ENCODE measurements at regions not wholly inside any gene's neighbourhood (a gene's known extent, or its start where the extent isn't known, plus 50 kb on each side); places are given as distances from the start of the nearest gene placed in this dataset.

GRCh38 chr4:188485906-188486305 lies 346.7 kb downstream of the TRIML1 start:
- H3K27ac ChIP-seq (ENCODE audit: low read depth, low read length): no peak overlapping the region
- H3K36me3 ChIP-seq (ENCODE audit: insufficient read depth, low read length): no peaks in the 10 kb centered on the region
- no peaks in the 10 kb centered on the region for H3K4me1 ChIP-seq (ENCODE audit: insufficient read depth, low read length)
- H3K9ac ChIP-seq (ENCODE audit: low read length): no peak overlapping the region
- H3K27me3 ChIP-seq (ENCODE audit: control insufficient read depth in 1 of 2, insufficient read depth in 2 of 2, low read length in 2 of 2): no peaks in the 10 kb centered on the region
- no peak overlapping the region for H3K4me3 ChIP-seq (ENCODE audit: low read depth in 1 of 2, low read length in 2 of 2)
- no peaks in the 10 kb centered on the region for H3K9me3 ChIP-seq (ENCODE audit: low read length)

- no peaks in the 10 kb centered on the region for H3K36me3 ChIP-seq (ENCODE audit: insufficient read depth, low read length)
- H3K9me3 ChIP-seq (ENCODE audit: low read length): no peaks in the 10 kb centered on the region
- no peak overlapping the region for H3K27ac ChIP-seq (ENCODE audit: low read depth, low read length)
- H3K4me3 ChIP-seq (ENCODE audit: low read depth in 1 of 2, low read length in 2 of 2): no peak overlapping the region
- no peaks in the 10 kb centered on the region for H3K27me3 ChIP-seq (ENCODE audit: control insufficient read depth in 1 of 2, insufficient read depth in 2 of 2, low read length in 2 of 2)
- H3K9ac ChIP-seq (ENCODE audit: low read length): no peak overlapping the region
- H3K4me1 ChIP-seq (ENCODE audit: insufficient read depth, low read length): no peaks in the 10 kb centered on the region
Measured at GRCh38 chr4:188492886-188493285, 353.6 kb downstream of the TRIML1 start.

- H3K36me3 ChIP-seq (ENCODE audit: insufficient read depth, low read length): no peaks in the 10 kb centered on the region
Measured at GRCh38 chr4:188495169-188495568, 355.9 kb downstream of the TRIML1 start.

GRCh38 chr4:188511431-188511830 lies 372.2 kb downstream of the TRIML1 start:
- Histone ChIP-seq H3K27ac (ENCODE audit: low read depth, low read length) (no peak overlapping the region), H3K4me3 (ENCODE audit: low read depth in 1 of 2, low read length in 2 of 2) (no peak overlapping the region), H3K36me3 (ENCODE audit: insufficient read depth, low read length) (no peaks in the 10 kb centered on the region), H3K9ac (ENCODE audit: low read length) (no peak overlapping the region), H3K9me3 (ENCODE audit: low read length) (no peaks in the 10 kb centered on the region), H3K27me3 (ENCODE audit: control insufficient read depth in 1 of 2, insufficient read depth in 2 of 2, low read length in 2 of 2) (no peaks in the 10 kb centered on the region), H3K4me1 (ENCODE audit: insufficient read depth, low read length) (no peaks in the 10 kb centered on the region)

More at GRCh38 chr4:188495169-188495568, 355.9 kb downstream of the TRIML1 start:
- Histone ChIP-seq H3K4me1 (ENCODE audit: insufficient read depth, low read length) (no peaks in the 10 kb centered on the region), H3K27me3 (ENCODE audit: control insufficient read depth in 1 of 2, insufficient read depth in 2 of 2, low read length in 2 of 2) (no peaks in the 10 kb centered on the region), H3K4me3 (ENCODE audit: low read depth in 1 of 2, low read length in 2 of 2) (no peak overlapping the region), H3K9me3 (ENCODE audit: low read length) (no peaks in the 10 kb centered on the region), H3K9ac (ENCODE audit: low read length) (no peak overlapping the region), H3K27ac (ENCODE audit: low read depth, low read length) (no peak overlapping the region)

- H3K4me1 ChIP-seq (ENCODE audit: insufficient read depth, low read length): no peaks in the 10 kb centered on the region
- no peak overlapping the region for H3K27ac ChIP-seq (ENCODE audit: low read depth, low read length)
- H3K36me3 ChIP-seq (ENCODE audit: insufficient read depth, low read length): no peaks in the 10 kb centered on the region
- H3K27me3 ChIP-seq (ENCODE audit: control insufficient read depth in 1 of 2, insufficient read depth in 2 of 2, low read length in 2 of 2): no peaks in the 10 kb centered on the region
- H3K9me3 ChIP-seq (ENCODE audit: low read length): no peaks in the 10 kb centered on the region
- no peak overlapping the region for H3K4me3 ChIP-seq (ENCODE audit: low read depth in 1 of 2, low read length in 2 of 2)
- no peak overlapping the region for H3K9ac ChIP-seq (ENCODE audit: low read length)
Measured at GRCh38 chr4:188532751-188533150, 393.5 kb downstream of the TRIML1 start.

- no peaks in the 10 kb centered on the region for H3K27me3 ChIP-seq (ENCODE audit: control insufficient read depth in 1 of 2, insufficient read depth in 2 of 2, low read length in 2 of 2)
- H3K27ac ChIP-seq (ENCODE audit: low read depth, low read length): no peak overlapping the region
- no peak overlapping the region for H3K9ac ChIP-seq (ENCODE audit: low read length)
- no peaks in the 10 kb centered on the region for H3K36me3 ChIP-seq (ENCODE audit: insufficient read depth, low read length)
- H3K9me3 ChIP-seq (ENCODE audit: low read length): no peaks in the 10 kb centered on the region
- H3K4me1 ChIP-seq (ENCODE audit: insufficient read depth, low read length): no peaks in the 10 kb centered on the region
- no peak overlapping the region for H3K4me3 ChIP-seq (ENCODE audit: low read depth in 1 of 2, low read length in 2 of 2)
Measured at GRCh38 chr4:188534297-188534696, 395.1 kb downstream of the TRIML1 start.

GRCh38 chr4:188534917-188535316 lies 395.7 kb downstream of the TRIML1 start:
- Histone ChIP-seq H3K36me3 (ENCODE audit: insufficient read depth, low read length) (no peaks in the 10 kb centered on the region), H3K27ac (ENCODE audit: low read depth, low read length) (no peak overlapping the region), H3K9me3 (ENCODE audit: low read length) (no peaks in the 10 kb centered on the region), H3K4me3 (ENCODE audit: low read depth in 1 of 2, low read length in 2 of 2) (no peak overlapping the region), H3K4me1 (ENCODE audit: insufficient read depth, low read length) (no peaks in the 10 kb centered on the region), H3K9ac (ENCODE audit: low read length) (no peak overlapping the region), H3K27me3 (ENCODE audit: control insufficient read depth in 1 of 2, insufficient read depth in 2 of 2, low read length in 2 of 2) (no peaks in the 10 kb centered on the region)

GRCh38 chr4:188536826-188537225 lies 397.6 kb downstream of the TRIML1 start:
- no peak overlapping the region for H3K27ac ChIP-seq (ENCODE audit: low read depth, low read length)
- no peaks in the 10 kb centered on the region for H3K27me3 ChIP-seq (ENCODE audit: control insufficient read depth in 1 of 2, insufficient read depth in 2 of 2, low read length in 2 of 2)
- no peaks in the 10 kb centered on the region for H3K36me3 ChIP-seq (ENCODE audit: insufficient read depth, low read length)
- no peaks in the 10 kb centered on the region for H3K4me1 ChIP-seq (ENCODE audit: insufficient read depth, low read length)
- no peak overlapping the region for H3K9ac ChIP-seq (ENCODE audit: low read length)
- no peaks in the 10 kb centered on the region for H3K9me3 ChIP-seq (ENCODE audit: low read length)
- H3K4me3 ChIP-seq (ENCODE audit: low read depth in 1 of 2, low read length in 2 of 2): no peak overlapping the region

GRCh38 chr4:188550296-188550695 lies 411.1 kb downstream of the TRIML1 start:
- no peak overlapping the region for H3K9ac ChIP-seq (ENCODE audit: low read length)
- H3K9me3 ChIP-seq (ENCODE audit: low read length): no peaks in the 10 kb centered on the region
- no peaks in the 10 kb centered on the region for H3K4me1 ChIP-seq (ENCODE audit: insufficient read depth, low read length)
- H3K27me3 ChIP-seq (ENCODE audit: control insufficient read depth in 1 of 2, insufficient read depth in 2 of 2, low read length in 2 of 2): no peaks in the 10 kb centered on the region
- no peak overlapping the region for H3K27ac ChIP-seq (ENCODE audit: low read depth, low read length)
- H3K36me3 ChIP-seq (ENCODE audit: insufficient read depth, low read length): no peaks in the 10 kb centered on the region
- no peak overlapping the region for H3K4me3 ChIP-seq (ENCODE audit: low read depth in 1 of 2, low read length in 2 of 2)

GRCh38 chr4:188551156-188551555 lies 411.9 kb downstream of the TRIML1 start:
- Histone ChIP-seq H3K27ac (ENCODE audit: low read depth, low read length) (no peak overlapping the region), H3K4me3 (ENCODE audit: low read depth in 1 of 2, low read length in 2 of 2) (no peak overlapping the region), H3K4me1 (ENCODE audit: insufficient read depth, low read length) (no peaks in the 10 kb centered on the region), H3K27me3 (ENCODE audit: control insufficient read depth in 1 of 2, insufficient read depth in 2 of 2, low read length in 2 of 2) (no peaks in the 10 kb centered on the region), H3K9me3 (ENCODE audit: low read length) (no peaks in the 10 kb centered on the region), H3K9ac (ENCODE audit: low read length) (no peak overlapping the region), H3K36me3 (ENCODE audit: insufficient read depth, low read length) (no peaks in the 10 kb centered on the region)

- no peaks in the 10 kb centered on the region for H3K27me3 ChIP-seq (ENCODE audit: control insufficient read depth in 1 of 2, insufficient read depth in 2 of 2, low read length in 2 of 2)
- H3K4me1 ChIP-seq (ENCODE audit: insufficient read depth, low read length): no peaks in the 10 kb centered on the region
- no peaks in the 10 kb centered on the region for H3K36me3 ChIP-seq (ENCODE audit: insufficient read depth, low read length)
- no peak overlapping the region for H3K4me3 ChIP-seq (ENCODE audit: low read depth in 1 of 2, low read length in 2 of 2)
- no peaks in the 10 kb centered on the region for H3K9me3 ChIP-seq (ENCODE audit: low read length)
- no peak overlapping the region for H3K9ac ChIP-seq (ENCODE audit: low read length)
- no peak overlapping the region for H3K27ac ChIP-seq (ENCODE audit: low read depth, low read length)
Measured at GRCh38 chr4:188552741-188553275, 413.6 kb downstream of the TRIML1 start.

- no peak overlapping the region for H3K4me3 ChIP-seq (ENCODE audit: low read depth in 1 of 2, low read length in 2 of 2)
- H3K9me3 ChIP-seq (ENCODE audit: low read length): no peaks in the 10 kb centered on the region
- H3K9ac ChIP-seq (ENCODE audit: low read length): no peak overlapping the region
- H3K27me3 ChIP-seq (ENCODE audit: control insufficient read depth in 1 of 2, insufficient read depth in 2 of 2, low read length in 2 of 2): no peaks in the 10 kb centered on the region
- no peaks in the 10 kb centered on the region for H3K4me1 ChIP-seq (ENCODE audit: insufficient read depth, low read length)
- no peaks in the 10 kb centered on the region for H3K36me3 ChIP-seq (ENCODE audit: insufficient read depth, low read length)
- no peak overlapping the region for H3K27ac ChIP-seq (ENCODE audit: low read depth, low read length)
Measured at GRCh38 chr4:188554413-188554812, 415.2 kb downstream of the TRIML1 start.

All from muscle layer of colon (tissue), 2 donors.